ENCODE measurements at regions not wholly inside any gene's neighbourhood (a gene's known extent, or its start where the extent isn't known, plus 50 kb on each side); places are given as distances from the start of the nearest gene placed in this dataset.

DNA sequence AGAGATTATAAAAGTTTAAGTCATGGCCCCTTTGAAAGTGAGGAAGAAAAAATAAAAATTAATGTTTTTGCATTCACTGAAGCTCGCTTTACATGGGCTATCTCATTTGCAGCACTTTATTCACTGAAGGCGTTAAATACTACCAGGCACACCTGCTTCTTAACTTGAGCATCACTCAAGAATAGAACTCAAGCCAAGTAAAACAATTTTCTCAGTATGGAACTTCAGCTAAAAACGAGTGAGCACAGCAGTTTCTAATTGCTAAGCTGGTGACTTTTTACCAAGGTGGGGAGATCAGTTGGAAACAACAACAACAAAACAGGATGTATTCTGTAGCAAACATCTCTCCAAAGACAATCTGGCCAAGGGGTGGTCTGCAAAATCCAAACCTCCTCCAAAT is 405.6 kb downstream of the RAB38 start:
- Histone ChIP-seq H3K56ac (replicated peaks; ENCODE audit: insufficient read length, low read depth, low read length) (no peak overlapping the region), H4K20me1 (replicated peaks in 1 of 2; ENCODE audit: control insufficient read depth in 1 of 2, insufficient read depth in 2 of 2, low read length in 2 of 2) (no peaks in the 10 kb centered on the region), H2BK12ac (ENCODE audit: low read depth, low read length) (no peak overlapping the region), H3K4me1 (replicated peaks in 1 of 4; ENCODE audit: control insufficient read depth in 3 of 4, insufficient read depth in 4 of 4, low read length in 3 of 4) (no peaks in the 10 kb centered on the region), H3K27me3 (replicated peaks in 1 of 4; ENCODE audit: control insufficient read depth in 3 of 4, extremely low read depth in 1 of 4, insufficient read depth in 3 of 4, low read length in 3 of 4) (no peaks in the 10 kb centered on the region), H3K23me2 (ENCODE audit: low read depth, low read length) (no peaks in the 10 kb centered on the region), H3K4ac (replicated peaks; ENCODE audit: insufficient read length, low read depth, low read length) (no peak overlapping the region), H2BK120ac (replicated peaks; ENCODE audit: low read depth, low read length) (no peak overlapping the region), H2BK5ac (ENCODE audit: low read depth, low read length) (no peak overlapping the region), H3K4me3 (ENCODE audit: extremely low read depth in 1 of 4, insufficient read depth in 2 of 4, low read depth in 3 of 4, low read length in 4 of 4) (no peak overlapping the region), H3K36me3 (ENCODE audit: control insufficient read depth in 2 of 4, insufficient read depth in 4 of 4, low read length in 3 of 4) (no peaks in the 10 kb centered on the region), H2AK5ac (ENCODE audit: low read depth, low read length) (no peak overlapping the region), H3K9me3 (ENCODE audit: insufficient read depth in 2 of 2, low read depth in 1 of 2, low read length in 1 of 2) (no peaks in the 10 kb centered on the region), H3K9ac (replicated peaks in 1 of 4; ENCODE audit: extremely low read depth in 1 of 4, low read depth in 3 of 4, low read length in 3 of 4) (no peak overlapping the region), H4K91ac (replicated peaks; ENCODE audit: insufficient read length, low read length) (no peak overlapping the region), H2BK15ac (ENCODE audit: low read length) (no peak overlapping the region), H4K8ac (ENCODE audit: extremely low read depth, insufficient read depth, low read length) (no peak overlapping the region), H2BK20ac (ENCODE audit: low read length) (no peak overlapping the region), H3K4me2 (ENCODE audit: insufficient read depth in 1 of 2, low read depth in 2 of 2, low read length in 2 of 2) (no peak overlapping the region), H2AFZ (ENCODE audit: low read length) (no peak overlapping the region), H3K14ac (ENCODE audit: insufficient read length) (no peak overlapping the region), H3K18ac (ENCODE audit: extremely low read depth, low read length) (no peak overlapping the region), H4K5ac (ENCODE audit: insufficient read length, low read depth, low read length) (no peak overlapping the region), H3K27ac (ENCODE audit: low read depth, low read length) (no peak overlapping the region), H3K23ac (ENCODE audit: insufficient read length) (no peak overlapping the region), H3K79me2 (ENCODE audit: control insufficient read depth in 1 of 2, insufficient read depth in 2 of 2, low read length in 2 of 2) (no peaks in the 10 kb centered on the region), H3K79me1 (ENCODE audit: low read depth, low read length) (no peaks in the 10 kb centered on the region)
- ChIA-PET CTCF (ENCODE audit: partially characterized antibody) (interaction anchor here (0.6 to 1.6 kb wide), 4 partner anchors 10 to 307 kb away, joined by 3 to 5 read pairs (median 4); no protein-coding TSS in a partner anchor), POLR2A (ENCODE audit: partially characterized antibody) (no interaction called here)
- FAIRE-seq, result no peak
- 92% methylated on average over 3 of the region's 3 CpGs; no CpG with 5 or more reads in 1 of the 2 experiments for WGBS, 2 experiments (ENCODE audit: extremely low coverage in 1 of 2, insufficient coverage in 1 of 2, insufficient read length in 1 of 2, insufficient replicate concordance in 2 of 2, low coverage in 1 of 2, low lambda C conversion rate in 2 of 2, missing lambda C conversion rate in 1 of 2)
- no peak for DNase-seq (ENCODE audit: low read depth in 1 of 2, low spot score in 2 of 2)
- TF ChIP-seq, protein P1, sequence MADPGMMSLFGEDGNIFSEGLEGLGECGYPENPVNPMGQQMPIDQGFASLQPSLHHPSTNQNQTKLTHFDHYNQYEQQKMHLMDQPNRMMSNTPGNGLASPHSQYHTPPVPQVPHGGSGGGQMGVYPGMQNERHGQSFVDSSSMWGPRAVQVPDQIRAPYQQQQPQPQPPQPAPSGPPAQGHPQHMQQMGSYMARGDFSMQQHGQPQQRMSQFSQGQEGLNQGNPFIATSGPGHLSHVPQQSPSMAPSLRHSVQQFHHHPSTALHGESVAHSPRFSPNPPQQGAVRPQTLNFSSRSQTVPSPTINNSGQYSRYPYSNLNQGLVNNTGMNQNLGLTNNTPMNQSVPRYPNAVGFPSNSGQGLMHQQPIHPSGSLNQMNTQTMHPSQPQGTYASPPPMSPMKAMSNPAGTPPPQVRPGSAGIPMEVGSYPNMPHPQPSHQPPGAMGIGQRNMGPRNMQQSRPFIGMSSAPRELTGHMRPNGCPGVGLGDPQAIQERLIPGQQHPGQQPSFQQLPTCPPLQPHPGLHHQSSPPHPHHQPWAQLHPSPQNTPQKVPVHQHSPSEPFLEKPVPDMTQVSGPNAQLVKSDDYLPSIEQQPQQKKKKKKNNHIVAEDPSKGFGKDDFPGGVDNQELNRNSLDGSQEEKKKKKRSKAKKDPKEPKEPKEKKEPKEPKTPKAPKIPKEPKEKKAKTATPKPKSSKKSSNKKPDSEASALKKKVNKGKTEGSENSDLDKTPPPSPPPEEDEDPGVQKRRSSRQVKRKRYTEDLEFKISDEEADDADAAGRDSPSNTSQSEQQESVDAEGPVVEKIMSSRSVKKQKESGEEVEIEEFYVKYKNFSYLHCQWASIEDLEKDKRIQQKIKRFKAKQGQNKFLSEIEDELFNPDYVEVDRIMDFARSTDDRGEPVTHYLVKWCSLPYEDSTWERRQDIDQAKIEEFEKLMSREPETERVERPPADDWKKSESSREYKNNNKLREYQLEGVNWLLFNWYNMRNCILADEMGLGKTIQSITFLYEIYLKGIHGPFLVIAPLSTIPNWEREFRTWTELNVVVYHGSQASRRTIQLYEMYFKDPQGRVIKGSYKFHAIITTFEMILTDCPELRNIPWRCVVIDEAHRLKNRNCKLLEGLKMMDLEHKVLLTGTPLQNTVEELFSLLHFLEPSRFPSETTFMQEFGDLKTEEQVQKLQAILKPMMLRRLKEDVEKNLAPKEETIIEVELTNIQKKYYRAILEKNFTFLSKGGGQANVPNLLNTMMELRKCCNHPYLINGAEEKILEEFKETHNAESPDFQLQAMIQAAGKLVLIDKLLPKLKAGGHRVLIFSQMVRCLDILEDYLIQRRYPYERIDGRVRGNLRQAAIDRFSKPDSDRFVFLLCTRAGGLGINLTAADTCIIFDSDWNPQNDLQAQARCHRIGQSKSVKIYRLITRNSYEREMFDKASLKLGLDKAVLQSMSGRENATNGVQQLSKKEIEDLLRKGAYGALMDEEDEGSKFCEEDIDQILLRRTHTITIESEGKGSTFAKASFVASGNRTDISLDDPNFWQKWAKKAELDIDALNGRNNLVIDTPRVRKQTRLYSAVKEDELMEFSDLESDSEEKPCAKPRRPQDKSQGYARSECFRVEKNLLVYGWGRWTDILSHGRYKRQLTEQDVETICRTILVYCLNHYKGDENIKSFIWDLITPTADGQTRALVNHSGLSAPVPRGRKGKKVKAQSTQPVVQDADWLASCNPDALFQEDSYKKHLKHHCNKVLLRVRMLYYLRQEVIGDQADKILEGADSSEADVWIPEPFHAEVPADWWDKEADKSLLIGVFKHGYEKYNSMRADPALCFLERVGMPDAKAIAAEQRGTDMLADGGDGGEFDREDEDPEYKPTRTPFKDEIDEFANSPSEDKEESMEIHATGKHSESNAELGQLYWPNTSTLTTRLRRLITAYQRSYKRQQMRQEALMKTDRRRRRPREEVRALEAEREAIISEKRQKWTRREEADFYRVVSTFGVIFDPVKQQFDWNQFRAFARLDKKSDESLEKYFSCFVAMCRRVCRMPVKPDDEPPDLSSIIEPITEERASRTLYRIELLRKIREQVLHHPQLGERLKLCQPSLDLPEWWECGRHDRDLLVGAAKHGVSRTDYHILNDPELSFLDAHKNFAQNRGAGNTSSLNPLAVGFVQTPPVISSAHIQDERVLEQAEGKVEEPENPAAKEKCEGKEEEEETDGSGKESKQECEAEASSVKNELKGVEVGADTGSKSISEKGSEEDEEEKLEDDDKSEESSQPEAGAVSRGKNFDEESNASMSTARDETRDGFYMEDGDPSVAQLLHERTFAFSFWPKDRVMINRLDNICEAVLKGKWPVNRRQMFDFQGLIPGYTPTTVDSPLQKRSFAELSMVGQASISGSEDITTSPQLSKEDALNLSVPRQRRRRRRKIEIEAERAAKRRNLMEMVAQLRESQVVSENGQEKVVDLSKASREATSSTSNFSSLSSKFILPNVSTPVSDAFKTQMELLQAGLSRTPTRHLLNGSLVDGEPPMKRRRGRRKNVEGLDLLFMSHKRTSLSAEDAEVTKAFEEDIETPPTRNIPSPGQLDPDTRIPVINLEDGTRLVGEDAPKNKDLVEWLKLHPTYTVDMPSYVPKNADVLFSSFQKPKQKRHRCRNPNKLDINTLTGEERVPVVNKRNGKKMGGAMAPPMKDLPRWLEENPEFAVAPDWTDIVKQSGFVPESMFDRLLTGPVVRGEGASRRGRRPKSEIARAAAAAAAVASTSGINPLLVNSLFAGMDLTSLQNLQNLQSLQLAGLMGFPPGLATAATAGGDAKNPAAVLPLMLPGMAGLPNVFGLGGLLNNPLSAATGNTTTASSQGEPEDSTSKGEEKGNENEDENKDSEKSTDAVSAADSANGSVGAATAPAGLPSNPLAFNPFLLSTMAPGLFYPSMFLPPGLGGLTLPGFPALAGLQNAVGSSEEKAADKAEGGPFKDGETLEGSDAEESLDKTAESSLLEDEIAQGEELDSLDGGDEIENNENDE (IDR thresholded peaks at IDR 0.05; ENCODE audit: insufficient replicate concordance, low read length), result no peak
